Panc1 (cell line): ENCODE measurements at regions not wholly inside any gene's neighbourhood (a gene's known extent, or its start where the extent isn't known, plus 50 kb on each side); places are given as distances from the start of the nearest gene placed in this dataset.

ENCODE experiments used
- ATAC-seq: fragments of 200-7000 bp; cut with Tn5 transposase; 2 replicates; pipeline ENCODE4 v1.9.1; 2020; ENCODE audit warnings: mild to moderate bottlenecking, moderate library complexity
- BruUV-seq: library from RNA; stranded (reverse); fragments of 400-500 nt; replicated peaks from 2 replicates; lab custom pipeline; 2021; lab: Mats Ljungman, UMichigan
- CTCF ChIA-PET: fragments of 300-600 bp; sonication (Branson Sonifier 250); formaldehyde crosslinking; loops from one replicate; lab custom pipeline; 2022; ENCODE audit warnings: antibody characterized with exemption; lab: Charles Lee
- POLR2A ChIA-PET: fragments of 300-600 bp; sonication (Branson Sonifier 250); formaldehyde crosslinking; loops from one replicate; lab custom pipeline; 2022; ENCODE audit warnings: antibody characterized with exemption; lab: Charles Lee
- DNase-seq: peaks from one replicate; pipeline ENCODE4 v3.0.0-alpha.2; 2010; ENCODE audit warnings: low read depth, low spot score
- H3K27ac ChIP-seq: 2 replicates; pipeline ENCODE4 v1.5.1; 2011; ENCODE audit warnings: mild to moderate bottlenecking, low read length, inconsistent platforms
- H3K27me3 ChIP-seq: fragments of 200-500 bp; sonication (Bioruptor generic); 2 replicates; pipeline ENCODE4 v1.6.0; 2014; ENCODE audit warnings: low read length, inconsistent platforms; ENCODE audit not compliant: control insufficient read depth, insufficient read depth
- H3K36me3 ChIP-seq: fragments of 200-500 bp; sonication (Bioruptor generic); 2 replicates; pipeline ENCODE4 v1.5.1; 2014; ENCODE audit warnings: inconsistent platforms, mild to moderate bottlenecking, low read length, moderate library complexity; ENCODE audit not compliant: control insufficient read depth, insufficient read depth
- H3K4me1 ChIP-seq: 2 replicates; pipeline ENCODE4 v1.5.1; 2011; ENCODE audit warnings: inconsistent platforms, mild to moderate bottlenecking, low read length, moderate library complexity; ENCODE audit not compliant: control insufficient read depth, insufficient read depth
- H3K4me3 ChIP-seq, 2 experiments: 2 replicates each; pipeline ENCODE4 v1.5.1; 2011 to 2012; ENCODE audit warnings: low read depth in 2 of 2, low read length in 2 of 2, mild to moderate bottlenecking in 2 of 2, inconsistent platforms in 1 of 2, moderate library complexity in 1 of 2
- H3K9me3 ChIP-seq: fragments of 200-500 bp; sonication (Bioruptor generic); 2 replicates; pipeline ENCODE4 v1.5.1; 2014; ENCODE audit warnings: low read depth, mild to moderate bottlenecking, inconsistent platforms, low read length, moderate library complexity; ENCODE audit not compliant: control insufficient read depth, insufficient read depth
- CTCF ChIP-seq: fragments of 450-650 bp; IDR thresholded peaks from 2 replicates; pipeline ENCODE4 v1.5.1; 2017; ENCODE audit warnings: mild to moderate bottlenecking
- POLR2AphosphoS5 ChIP-seq: IDR thresholded peaks from 2 replicates; pipeline ENCODE4 v1.6.1; 2012; ENCODE audit warnings: mild to moderate bottlenecking, low read depth, low read length, moderate library complexity
- SIN3A ChIP-seq: IDR thresholded peaks from 2 replicates; pipeline ENCODE4 v1.6.1; 2012; ENCODE audit warnings: low read depth, mild to moderate bottlenecking, low read length, moderate library complexity, borderline replicate concordance; ENCODE audit not compliant: insufficient read depth
- TCF7L2 ChIP-seq: IDR thresholded peaks from 2 replicates; pipeline ENCODE4 v1.6.1; 2011; ENCODE audit warnings: mild to moderate bottlenecking, low read depth, low read length, inconsistent platforms
- in situ Hi-C: cut with HindIII; loops from 2 replicates; pipeline ENCODE4 v1.10.0; 2016; ENCODE audit warnings: low sequenced_read_pairs, low pct_unique_long_range_greater_than_20kb
- intact Hi-C: fragments of 100-400 bp; cut with micrococcal nuclease; formaldehyde crosslinking; loops from one replicate; pipeline ENCODE4 v1.10.0; 2022; ENCODE audit not compliant: unreplicated experiment
- TF ChIP-seq, protein P1 (sequence below), 2 experiments: IDR thresholded peaks; 2 replicates each; pipeline ENCODE4 v1.6.1; 2011 to 2012; ENCODE audit warnings: low read depth in 2 of 2, control low read depth in 1 of 2, low read length in 1 of 2, mild to moderate bottlenecking in 1 of 2, moderate library complexity in 1 of 2; ENCODE audit not compliant: insufficient read depth in 1 of 2

GRCh38 chr12:103250487-103250886, 245.3 kb downstream of the C12orf42 start:
- POLR2A ChIA-PET, result no interaction called here
- in situ Hi-C loops (no loop called here), intact Hi-C loops (no loop called here)
- Histone ChIP-seq H3K9me3 (no peaks in the 10 kb centered on the region), H3K27me3 (no peaks in the 10 kb centered on the region), H3K4me1 (no peaks in the 10 kb centered on the region), H3K4me3 (no peak overlapping the region), H3K27ac (no peak overlapping the region), H3K36me3 (no peaks in the 10 kb centered on the region)
- DNase-seq (no peak), ATAC-seq (no peak)
- BruUV-seq, result no TSS peak
- CTCF ChIA-PET, result no interaction called here
- TF ChIP-seq SIN3A (no peak), CTCF (no peak), POLR2AphosphoS5 (no peak), TCF7L2 (no peak)
- TF ChIP-seq, protein P1, sequence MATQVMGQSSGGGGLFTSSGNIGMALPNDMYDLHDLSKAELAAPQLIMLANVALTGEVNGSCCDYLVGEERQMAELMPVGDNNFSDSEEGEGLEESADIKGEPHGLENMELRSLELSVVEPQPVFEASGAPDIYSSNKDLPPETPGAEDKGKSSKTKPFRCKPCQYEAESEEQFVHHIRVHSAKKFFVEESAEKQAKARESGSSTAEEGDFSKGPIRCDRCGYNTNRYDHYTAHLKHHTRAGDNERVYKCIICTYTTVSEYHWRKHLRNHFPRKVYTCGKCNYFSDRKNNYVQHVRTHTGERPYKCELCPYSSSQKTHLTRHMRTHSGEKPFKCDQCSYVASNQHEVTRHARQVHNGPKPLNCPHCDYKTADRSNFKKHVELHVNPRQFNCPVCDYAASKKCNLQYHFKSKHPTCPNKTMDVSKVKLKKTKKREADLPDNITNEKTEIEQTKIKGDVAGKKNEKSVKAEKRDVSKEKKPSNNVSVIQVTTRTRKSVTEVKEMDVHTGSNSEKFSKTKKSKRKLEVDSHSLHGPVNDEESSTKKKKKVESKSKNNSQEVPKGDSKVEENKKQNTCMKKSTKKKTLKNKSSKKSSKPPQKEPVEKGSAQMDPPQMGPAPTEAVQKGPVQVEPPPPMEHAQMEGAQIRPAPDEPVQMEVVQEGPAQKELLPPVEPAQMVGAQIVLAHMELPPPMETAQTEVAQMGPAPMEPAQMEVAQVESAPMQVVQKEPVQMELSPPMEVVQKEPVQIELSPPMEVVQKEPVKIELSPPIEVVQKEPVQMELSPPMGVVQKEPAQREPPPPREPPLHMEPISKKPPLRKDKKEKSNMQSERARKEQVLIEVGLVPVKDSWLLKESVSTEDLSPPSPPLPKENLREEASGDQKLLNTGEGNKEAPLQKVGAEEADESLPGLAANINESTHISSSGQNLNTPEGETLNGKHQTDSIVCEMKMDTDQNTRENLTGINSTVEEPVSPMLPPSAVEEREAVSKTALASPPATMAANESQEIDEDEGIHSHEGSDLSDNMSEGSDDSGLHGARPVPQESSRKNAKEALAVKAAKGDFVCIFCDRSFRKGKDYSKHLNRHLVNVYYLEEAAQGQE (IDR thresholded peaks at IDR 0.05; ENCODE audit: insufficient read depth in 1 of 2, low read depth in 2 of 2, low read length in 1 of 2), result no peak
